HG03280 (cell line): ENCODE measurements at regions not wholly inside any gene's neighbourhood (a gene's known extent, or its start where the extent isn't known, plus 50 kb on each side); places are given as distances from the start of the nearest gene placed in this dataset.

ENCODE experiments used
- ATAC-seq: cut with Tn5 transposase; IDR thresholded peaks from one replicate; pipeline ENCODE4 v1.9.1; 2021; ENCODE audit warnings: mild to moderate bottlenecking, moderate library complexity; ENCODE audit not compliant: unreplicated experiment

GRCh38 chr4:138670681-138671080, 344.9 kb upstream of the NOCT start:
- ATAC-seq = no peak

- no peak for ATAC-seq
These were observed 345.9 kb upstream of the NOCT start for GRCh38 chr4:138669479-138670315.

GRCh38 chr4:138668309-138668708, 347.3 kb upstream of the NOCT start:
- no peak for ATAC-seq

GRCh38 chr4:138666366-138666765, 349.2 kb upstream of the NOCT start:
- ATAC-seq = no peak

GRCh38 chr4:138665851-138666250, 349.7 kb upstream of the NOCT start:
- ATAC-seq = no peak

GRCh38 chr4:138663883-138664282, 351.7 kb upstream of the NOCT start:
- ATAC-seq = no peak

- ATAC-seq = no peak
These were observed 355.7 kb upstream of the NOCT start for GRCh38 chr4:138659812-138660316.

- ATAC-seq = no peak
These were observed 356.4 kb upstream of the NOCT start for GRCh38 chr4:138659037-138659811.

- ATAC-seq = no peak
These were observed 357.1 kb upstream of the NOCT start for GRCh38 chr4:138658518-138658917.

GRCh38 chr4:138656990-138657389, 358.6 kb upstream of the NOCT start:
- no peak for ATAC-seq

GRCh38 chr4:138655985-138656384, 359.6 kb upstream of the NOCT start:
- ATAC-seq = no peak

- ATAC-seq = no peak
These were observed 360.3 kb upstream of the NOCT start for GRCh38 chr4:138655286-138655685.

- no peak for ATAC-seq
These were observed 364.6 kb upstream of the NOCT start for GRCh38 chr4:138650929-138651448.

GRCh38 chr4:138650495-138650894, 365.1 kb upstream of the NOCT start:
- ATAC-seq = no peak

- ATAC-seq = no peak
These were observed 368.1 kb upstream of the NOCT start for GRCh38 chr4:138647433-138647832.

GRCh38 chr4:138646383-138646782, 369.2 kb upstream of the NOCT start:
- no peak for ATAC-seq

- ATAC-seq = no peak
These were observed 370.3 kb upstream of the NOCT start for GRCh38 chr4:138645289-138645688.

GRCh38 chr4:138644322-138644721, 371.3 kb upstream of the NOCT start:
- no peak for ATAC-seq

GRCh38 chr4:138643827-138644226, 371.8 kb upstream of the NOCT start:
- ATAC-seq = no peak

GRCh38 chr4:138639018-138639741, 376.4 kb upstream of the NOCT start:
- no peak for ATAC-seq

- ATAC-seq = no peak
These were observed 378.8 kb upstream of the NOCT start for GRCh38 chr4:138636781-138637180.
